ENCODE measurements at regions not wholly inside any gene's neighbourhood (a gene's known extent, or its start where the extent isn't known, plus 50 kb on each side); places are given as distances from the start of the nearest gene placed in this dataset.
"Not testable (repeated sequence)": the region's sequence is repeated elsewhere in the genome, so short reads cannot be mapped to it uniquely, and the experiment has no call there.

- no peaks in the 10 kb centered on the region for H3K36me3 ChIP-seq
- no peaks in the 10 kb centered on the region for H3K27me3 ChIP-seq
- H3K4me3 ChIP-seq = no peak overlapping the region
- peak overlapping the region in 1 of 4 donors; percentile 63 for H3K27ac ChIP-seq
- H3K9me3 ChIP-seq = no peaks in the 10 kb centered on the region
- peaks cover 0 to 4% (median 0%) of the 10 kb centered on the region in 4 donors for H3K4me1 ChIP-seq
- no peak for DNase-seq
- TF ChIP-seq POLR2A (IDR thresholded peaks at IDR 0.05) (no peak), CTCF (IDR thresholded peaks at IDR 0.05) (no peak)
Observed at GRCh38 chr17:14429084-14429483, 128.2 kb downstream of the HS3ST3B1 start.

- peak overlapping the region in 1 of 4 donors; percentile 63 for H3K27ac ChIP-seq
- H3K9me3 ChIP-seq = no peaks in the 10 kb centered on the region
- peak overlapping the region in 1 of 4 donors; percentile 5 for H3K4me3 ChIP-seq
- H3K27me3 ChIP-seq = no peaks in the 10 kb centered on the region
- no peaks in the 10 kb centered on the region for H3K36me3 ChIP-seq
- H3K4me1 ChIP-seq = peaks cover 0 to 4% (median 0%) of the 10 kb centered on the region in 4 donors
- peak in 2 of 3 donors; percentile 43 to 62 for DNase-seq
- TF ChIP-seq POLR2A (IDR thresholded peaks at IDR 0.05) (no peak), CTCF (IDR thresholded peaks at IDR 0.05) (no peak)
Observed at GRCh38 chr17:14428648-14429029, 127.8 kb downstream of the HS3ST3B1 start.

GRCh38 chr17:14427900-14428647 lies 127.2 kb downstream of the HS3ST3B1 start:
- TF ChIP-seq CTCF (IDR thresholded peaks at IDR 0.05) = no peak
- TF ChIP-seq POLR2A (IDR thresholded peaks at IDR 0.05) = no peak
- no peaks in the 10 kb centered on the region for H3K9me3 ChIP-seq
- peak overlapping the region in 1 of 4 donors; percentile 5 for H3K4me3 ChIP-seq
- peak in 2 of 3 donors; percentile 73 to 79 for DNase-seq
- H3K36me3 ChIP-seq = no peaks in the 10 kb centered on the region
- H3K27me3 ChIP-seq = no peaks in the 10 kb centered on the region
- peak overlapping the region in 1 of 4 donors; percentile 63 for H3K27ac ChIP-seq
- peaks cover 0 to 4% (median 0%) of the 10 kb centered on the region in 4 donors for H3K4me1 ChIP-seq

GRCh38 chr17:14423156-14423555 lies 122.3 kb downstream of the HS3ST3B1 start:
- H3K27me3 ChIP-seq, H3K4me1 ChIP-seq, H3K4me3 ChIP-seq, H3K27ac ChIP-seq, H3K9me3 ChIP-seq, DNase-seq, H3K36me3 ChIP-seq: not testable (repeated sequence)

GRCh38 chr17:14417336-14417735 lies 116.5 kb downstream of the HS3ST3B1 start:
- Histone ChIP-seq H3K27me3 (no peaks in the 10 kb centered on the region), H3K4me3 (no peak overlapping the region), H3K36me3 (no peaks in the 10 kb centered on the region), H3K27ac (no peak overlapping the region), H3K4me1 (no peaks in the 10 kb centered on the region), H3K9me3 (no peaks in the 10 kb centered on the region)
- DNase-seq = no peak
- TF ChIP-seq POLR2A (IDR thresholded peaks at IDR 0.05) (no peak), CTCF (IDR thresholded peaks at IDR 0.05) (no peak)

- Histone ChIP-seq H3K27me3 (no peaks in the 10 kb centered on the region), H3K4me3 (no peak overlapping the region), H3K36me3 (no peaks in the 10 kb centered on the region), H3K27ac (no peak overlapping the region), H3K4me1 (no peaks in the 10 kb centered on the region), H3K9me3 (no peaks in the 10 kb centered on the region)
- DNase-seq = no peak
- TF ChIP-seq CTCF (IDR thresholded peaks at IDR 0.05) (no peak), POLR2A (IDR thresholded peaks at IDR 0.05) (no peak)
Observed at GRCh38 chr17:14409292-14409691, 108.4 kb downstream of the HS3ST3B1 start.

All from Peyer's patch (tissue), 4 donors.